HepG2 (cell line): ENCODE measurements at regions not wholly inside any gene's neighbourhood (a gene's known extent, or its start where the extent isn't known, plus 50 kb on each side); places are given as distances from the start of the nearest gene placed in this dataset.

Experiments used
- ATAC-seq: fragments of 200-7000 bp; cut with Tn5 transposase; 3 replicates; pipeline ENCODE4 v1.9.1; 2020; ENCODE audit warnings: mild to moderate bottlenecking, moderate library complexity
- BruUV-seq: library from RNA; stranded (reverse); fragments of 400-500 nt; replicated peaks from 2 replicates; lab custom pipeline; 2021; lab: Mats Ljungman, UMichigan
- CTCF ChIA-PET: fragments of 300-600 bp; formaldehyde crosslinking; extraction: SDS; loops from one replicate; lab custom pipeline; 2021; ENCODE audit warnings: low total read pairs, inconsistent platforms, low intra/inter-chr PET ratio; lab: Yijun Ruan, JAX
- POLR2A ChIA-PET: fragments of 350-600 bp; sonication (Branson Sonifier 250); formaldehyde crosslinking; loops from one replicate; lab custom pipeline; 2020; ENCODE audit warnings: antibody characterized with exemption, inconsistent platforms; lab: Yijun Ruan, JAX
- DNase-seq: peaks from one replicate; pipeline ENCODE4 v3.0.0-alpha.2; 2015; ENCODE audit warnings: low spot score
- FAIRE-seq: peaks from 3 replicates; lab custom pipeline; 2011; peaks lifted over from hg19 to GRCh38; lab: Jason Lieb, UNC
- H2AFZ ChIP-seq: one replicate; pipeline ENCODE4 v1.6.1; 2011; ENCODE audit warnings: low read length, inconsistent platforms
- H3K27ac ChIP-seq: fragments of 300-600 bp; 3 replicates; pipeline ENCODE4 v1.8.0; 2011; ENCODE audit warnings: mixed run types, mild to moderate bottlenecking, mixed read lengths, low read length, inconsistent platforms; ENCODE audit not compliant: insufficient read depth; ENCODE audit errors: extremely low read length
- H3K27me3 ChIP-seq, 2 experiments: fragments of 200-600 bp in 1 of 2; 2 replicates in 1 of 2; 3 replicates in 1 of 2; pipeline versions ENCODE4 v1.6.0 to v1.8.0; 2011; ENCODE audit warnings: low read length in 2 of 2, mild to moderate bottlenecking in 2 of 2, moderate library complexity in 2 of 2, inconsistent platforms in 1 of 2; ENCODE audit not compliant: insufficient read depth in 2 of 2, control insufficient read depth in 1 of 2
- H3K36me3 ChIP-seq, 2 experiments: fragments of 200-600 bp in 1 of 2; replicated peaks in 1 of 2; 2 replicates in 1 of 2; 3 replicates in 1 of 2; pipeline versions ENCODE4 v1.5.1 to v1.8.0; 2011; ENCODE audit warnings: low read length in 2 of 2, inconsistent platforms in 1 of 2; ENCODE audit not compliant: insufficient read depth in 2 of 2, control insufficient read depth in 1 of 2
- H3K4me1 ChIP-seq: 2 replicates; pipeline ENCODE4 v1.5.1; 2012; ENCODE audit warnings: low read length, inconsistent platforms; ENCODE audit not compliant: insufficient read depth
- H3K4me2 ChIP-seq: 2 replicates; pipeline ENCODE4 v1.6.0; 2011; ENCODE audit warnings: low read depth, low read length, inconsistent platforms
- H3K4me3 ChIP-seq, 3 experiments: fragments of 200-600 bp in 1 of 3; sonication (generic), shearing (Covaris generic) in 1 of 3; replicated peaks in 1 of 3; 2 replicates each; pipeline ENCODE4 v1.5.1; 2011 to 2016; ENCODE audit warnings: low read length in 3 of 3, inconsistent platforms in 2 of 3, low read depth in 2 of 3, mild to moderate bottlenecking in 2 of 3, control low read depth in 1 of 3, mixed read lengths in 1 of 3; ENCODE audit not compliant: insufficient read depth in 1 of 3
- H3K79me2 ChIP-seq: one replicate; pipeline ENCODE4 v1.6.1; 2011; ENCODE audit warnings: low read length, inconsistent platforms; ENCODE audit not compliant: insufficient read depth
- H3K9ac ChIP-seq: 2 replicates; pipeline ENCODE4 v1.6.0; 2011; ENCODE audit warnings: mild to moderate bottlenecking, low read depth, low read length, inconsistent platforms; ENCODE audit not compliant: insufficient read depth
- H3K9me3 ChIP-seq: 2 replicates; pipeline ENCODE4 v1.5.1; 2012; ENCODE audit warnings: mild to moderate bottlenecking, low read length
- H4K20me1 ChIP-seq: 2 replicates; pipeline ENCODE4 v1.6.0; 2011; ENCODE audit warnings: inconsistent platforms, mild to moderate bottlenecking, low read length, moderate library complexity; ENCODE audit not compliant: insufficient read depth
- CEBPG ChIP-seq: IDR thresholded peaks from 2 replicates; pipeline ENCODE4 v1.6.1; 2016
- HNRNPL ChIP-seq: fragments of 200-400 bp; formaldehyde crosslinking; IDR thresholded peaks from 2 replicates; pipeline ENCODE4 v1.6.1; 2017; ENCODE audit warnings: mild to moderate bottlenecking, low read depth, low read length
- IRX3 ChIP-seq: sonication (generic); formaldehyde crosslinking; IDR thresholded peaks from 2 replicates; pipeline ENCODE4 v1.8.1; 2023; ENCODE audit warnings: mild to moderate bottlenecking, low read depth, missing genetic modification reagents, borderline replicate concordance
- MBD4 ChIP-seq: IDR thresholded peaks from 2 replicates; pipeline ENCODE4 v1.6.1; 2012; ENCODE audit warnings: low read length, inconsistent platforms, borderline replicate concordance
- RARG ChIP-seq: sonication (generic); formaldehyde crosslinking; IDR thresholded peaks from 2 replicates; pipeline ENCODE4 v1.4.0; 2020; ENCODE audit warnings: low read depth, mild to moderate bottlenecking, missing genetic modification reagents
- RELA ChIP-seq: sonication (generic); formaldehyde crosslinking; IDR thresholded peaks from 2 replicates; pipeline ENCODE4 v1.4.0; 2020; ENCODE audit warnings: missing genetic modification reagents
- RFX5 ChIP-seq: IDR thresholded peaks from 2 replicates; pipeline ENCODE4 v1.6.1; 2011; ENCODE audit warnings: low read depth, low read length, improper control_type of control experiment
- SP5 ChIP-seq: IDR thresholded peaks from 2 replicates; pipeline ENCODE4 v1.6.1; 2016; ENCODE audit warnings: low read depth, borderline replicate concordance
- TOE1 ChIP-seq: sonication (generic); formaldehyde crosslinking; IDR thresholded peaks from 2 replicates; pipeline ENCODE4 v1.4.0; 2020; ENCODE audit warnings: mild to moderate bottlenecking, missing genetic modification reagents
- TRIM24 ChIP-seq: sonication (generic); formaldehyde crosslinking; IDR thresholded peaks from 2 replicates; pipeline ENCODE4 v1.8.0; 2022; ENCODE audit warnings: mild to moderate bottlenecking, missing genetic modification reagents
- ZNF34 ChIP-seq: sonication (generic); formaldehyde crosslinking; IDR thresholded peaks from 2 replicates; pipeline ENCODE4 v1.4.0; 2020; ENCODE audit warnings: mild to moderate bottlenecking, missing genetic modification reagents, borderline replicate concordance
- WGBS: methylation state at CpG from one replicate; pipeline ENCODE4 v1.1.6; 2017; ENCODE audit warnings: low lambda C conversion rate; 5-methylcytosine and 5-hydroxymethylcytosine counted together
- in situ Hi-C: cut with HindIII; loops from 2 replicates; pipeline ENCODE4 v1.10.0; 2017; ENCODE audit warnings: low pct_unique_long_range_greater_than_20kb; ENCODE audit not compliant: extremely low pct_ligation_motif_present
- intact Hi-C: fragments of 100-400 bp; cut with micrococcal nuclease; formaldehyde crosslinking; loops from one replicate; pipeline ENCODE4 v1.10.0; 2022; ENCODE audit not compliant: unreplicated experiment
- TF ChIP-seq, protein P1 (sequence below): sonication (generic); formaldehyde crosslinking; IDR thresholded peaks from 2 replicates; pipeline ENCODE4 v1.5.1; 2020; ENCODE audit warnings: missing genetic modification reagents, mild to moderate bottlenecking, borderline replicate concordance
- TF ChIP-seq, protein P2 (sequence below): sonication (generic); formaldehyde crosslinking; IDR thresholded peaks from 2 replicates; pipeline ENCODE4 v1.4.0; 2020; ENCODE audit warnings: mild to moderate bottlenecking, missing genetic modification reagents
- TF ChIP-seq, protein P3 (sequence below): sonication (generic); formaldehyde crosslinking; IDR thresholded peaks from 2 replicates; pipeline ENCODE4 v1.4.0; 2020; ENCODE audit warnings: missing genetic modification reagents, borderline replicate concordance

DNA sequence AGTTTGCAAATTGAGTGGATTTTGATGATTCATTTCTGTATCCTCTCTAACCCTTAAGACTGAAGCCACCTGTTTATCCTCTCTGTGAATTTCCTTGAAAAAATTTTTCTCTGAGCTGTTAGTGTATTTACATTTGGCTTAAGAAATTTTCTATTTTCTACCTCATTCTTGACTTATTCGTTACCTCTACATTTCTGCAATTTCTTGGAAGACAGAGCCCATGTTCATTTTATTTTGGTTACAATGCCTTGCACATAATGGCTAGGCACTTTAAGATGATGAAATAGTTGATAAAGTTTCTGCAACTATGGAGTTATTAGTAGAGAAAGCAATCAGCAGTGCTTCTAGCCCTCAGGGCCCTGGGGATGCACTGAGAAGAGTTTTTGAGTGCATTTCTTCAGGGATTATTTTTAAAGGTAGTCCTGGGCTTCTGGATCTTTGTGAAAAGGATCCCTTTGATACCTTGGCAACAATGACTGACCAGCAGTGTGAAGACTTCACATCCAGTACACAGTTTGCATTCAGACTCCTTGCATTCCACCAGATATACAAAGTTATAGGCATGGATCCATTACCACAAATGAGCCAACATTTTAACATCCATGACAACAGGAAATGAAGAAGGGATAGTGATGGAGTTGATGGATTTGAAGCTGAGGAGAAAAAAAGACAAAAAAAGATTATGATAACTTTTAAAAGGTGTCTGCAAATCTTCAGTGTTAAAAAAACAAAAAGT is 68.2 kb downstream of the CH25H start:
- Histone ChIP-seq H3K4me2 (no peak overlapping the region), H3K79me2 (no peaks in the 10 kb centered on the region), H3K27me3 (no peaks in the 10 kb centered on the region), H3K27ac (no peak overlapping the region), H3K9me3 (no peaks in the 10 kb centered on the region), H4K20me1 (no peaks in the 10 kb centered on the region), H3K4me1 (no peaks in the 10 kb centered on the region), H2AFZ (no peak overlapping the region), H3K9ac (no peak overlapping the region), H3K36me3 (no peaks in the 10 kb centered on the region), H3K4me3 (no peak overlapping the region)
- CTCF ChIA-PET: no interaction called here
- TF ChIP-seq MBD4 (no peak), RELA (CRISPR knock-in tag) (no peak), RFX5 (no peak), ZNF34 (CRISPR knock-in tag) (no peak), HNRNPL (no peak), TOE1 (CRISPR knock-in tag) (no peak), RARG (CRISPR knock-in tag) (no peak), SP5 (CRISPR knock-in tag) (no peak), TRIM24 (CRISPR knock-in tag) (no peak), IRX3 (CRISPR knock-in tag) (no peak), CEBPG (CRISPR knock-in tag) (no peak)
- TF ChIP-seq, protein P1, sequence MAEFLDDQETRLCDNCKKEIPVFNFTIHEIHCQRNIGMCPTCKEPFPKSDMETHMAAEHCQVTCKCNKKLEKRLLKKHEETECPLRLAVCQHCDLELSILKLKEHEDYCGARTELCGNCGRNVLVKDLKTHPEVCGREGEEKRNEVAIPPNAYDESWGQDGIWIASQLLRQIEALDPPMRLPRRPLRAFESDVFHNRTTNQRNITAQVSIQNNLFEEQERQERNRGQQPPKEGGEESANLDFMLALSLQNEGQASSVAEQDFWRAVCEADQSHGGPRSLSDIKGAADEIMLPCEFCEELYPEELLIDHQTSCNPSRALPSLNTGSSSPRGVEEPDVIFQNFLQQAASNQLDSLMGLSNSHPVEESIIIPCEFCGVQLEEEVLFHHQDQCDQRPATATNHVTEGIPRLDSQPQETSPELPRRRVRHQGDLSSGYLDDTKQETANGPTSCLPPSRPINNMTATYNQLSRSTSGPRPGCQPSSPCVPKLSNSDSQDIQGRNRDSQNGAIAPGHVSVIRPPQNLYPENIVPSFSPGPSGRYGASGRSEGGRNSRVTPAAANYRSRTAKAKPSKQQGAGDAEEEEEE: no peak
- TF ChIP-seq, protein P2, sequence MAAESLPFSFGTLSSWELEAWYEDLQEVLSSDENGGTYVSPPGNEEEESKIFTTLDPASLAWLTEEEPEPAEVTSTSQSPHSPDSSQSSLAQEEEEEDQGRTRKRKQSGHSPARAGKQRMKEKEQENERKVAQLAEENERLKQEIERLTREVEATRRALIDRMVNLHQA (CRISPR knock-in tag): no peak
- TF ChIP-seq, protein P3, sequence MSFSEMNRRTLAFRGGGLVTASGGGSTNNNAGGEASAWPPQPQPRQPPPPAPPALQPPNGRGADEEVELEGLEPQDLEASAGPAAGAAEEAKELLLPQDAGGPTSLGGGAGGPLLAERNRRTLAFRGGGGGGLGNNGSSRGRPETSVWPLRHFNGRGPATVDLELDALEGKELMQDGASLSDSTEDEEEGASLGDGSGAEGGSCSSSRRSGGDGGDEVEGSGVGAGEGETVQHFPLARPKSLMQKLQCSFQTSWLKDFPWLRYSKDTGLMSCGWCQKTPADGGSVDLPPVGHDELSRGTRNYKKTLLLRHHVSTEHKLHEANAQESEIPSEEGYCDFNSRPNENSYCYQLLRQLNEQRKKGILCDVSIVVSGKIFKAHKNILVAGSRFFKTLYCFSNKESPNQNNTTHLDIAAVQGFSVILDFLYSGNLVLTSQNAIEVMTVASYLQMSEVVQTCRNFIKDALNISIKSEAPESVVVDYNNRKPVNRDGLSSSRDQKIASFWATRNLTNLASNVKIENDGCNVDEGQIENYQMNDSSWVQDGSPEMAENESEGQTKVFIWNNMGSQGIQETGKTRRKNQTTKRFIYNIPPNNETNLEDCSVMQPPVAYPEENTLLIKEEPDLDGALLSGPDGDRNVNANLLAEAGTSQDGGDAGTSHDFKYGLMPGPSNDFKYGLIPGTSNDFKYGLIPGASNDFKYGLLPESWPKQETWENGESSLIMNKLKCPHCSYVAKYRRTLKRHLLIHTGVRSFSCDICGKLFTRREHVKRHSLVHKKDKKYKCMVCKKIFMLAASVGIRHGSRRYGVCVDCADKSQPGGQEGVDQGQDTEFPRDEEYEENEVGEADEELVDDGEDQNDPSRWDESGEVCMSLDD (CRISPR knock-in tag): no peak
- FAIRE-seq (no peak), ATAC-seq (no peak), DNase-seq (no peak)
- intact Hi-C loops: no loop called here
- POLR2A ChIA-PET: no interaction called here
- in situ Hi-C loops: no loop called here
- 6% methylated on average over 1 of the region's 1 CpG for WGBS
- BruUV-seq: no TSS peak
